ENCODE measurements at regions not wholly inside any gene's neighbourhood (a gene's known extent, or its start where the extent isn't known, plus 50 kb on each side); places are given as distances from the start of the nearest gene placed in this dataset.

DNA sequence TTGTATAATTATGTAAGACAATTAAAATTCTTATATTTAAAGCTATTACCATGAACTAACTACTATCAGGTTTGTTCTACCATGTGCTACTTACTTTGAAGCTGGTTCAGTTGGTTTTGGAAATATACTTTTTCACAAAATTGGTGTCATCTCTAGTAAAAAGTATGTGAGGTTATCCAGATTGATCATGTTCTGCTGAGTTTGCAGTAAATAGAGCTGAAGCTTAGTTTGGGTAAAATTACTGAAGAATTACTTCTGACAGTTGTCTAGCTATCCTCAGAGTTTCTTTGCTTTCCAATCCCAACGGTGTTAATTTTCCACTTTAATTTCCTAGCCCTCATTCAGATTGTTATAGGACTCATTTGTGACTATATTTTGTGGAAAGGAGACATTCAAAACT, 184.2 kb downstream of the FAT4 start:
- TF ChIP-seq ZFX (IDR thresholded peaks at IDR 0.05; ENCODE audit: borderline replicate concordance): no peak
- no peak for TF ChIP-seq CTCF (IDR thresholded peaks at IDR 0.05)
- H3K27ac ChIP-seq: no peak overlapping the region

GRCh38 chr4:125501090-125501489, 186.3 kb downstream of the FAT4 start:
- no peak overlapping the region for H3K27ac ChIP-seq
- TF ChIP-seq CTCF (IDR thresholded peaks at IDR 0.05) (no peak), ZFX (IDR thresholded peaks at IDR 0.05; ENCODE audit: borderline replicate concordance) (no peak)

DNA sequence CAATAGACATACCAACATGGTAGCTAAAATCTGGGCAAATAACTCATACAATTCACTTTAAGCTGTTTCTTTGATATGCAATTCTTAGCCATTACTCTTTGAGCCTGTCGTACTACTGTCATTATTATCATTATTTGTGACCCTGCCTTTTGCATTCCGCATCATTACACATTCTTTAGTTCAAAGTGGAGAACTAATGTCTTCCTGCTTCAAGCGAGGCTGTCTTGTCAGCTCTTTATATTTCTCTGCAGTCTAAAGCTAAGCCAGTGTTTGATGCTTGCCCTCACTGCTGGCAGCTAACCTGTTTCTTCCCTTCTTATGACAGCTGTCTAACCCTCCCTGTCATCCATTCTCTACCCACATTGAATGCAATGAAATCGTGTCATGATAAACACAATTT, 186.8 kb downstream of the FAT4 start:
- no peak overlapping the region for H3K27ac ChIP-seq
- TF ChIP-seq ZFX (IDR thresholded peaks at IDR 0.05; ENCODE audit: borderline replicate concordance): no peak
- TF ChIP-seq CTCF (IDR thresholded peaks at IDR 0.05): no peak

DNA sequence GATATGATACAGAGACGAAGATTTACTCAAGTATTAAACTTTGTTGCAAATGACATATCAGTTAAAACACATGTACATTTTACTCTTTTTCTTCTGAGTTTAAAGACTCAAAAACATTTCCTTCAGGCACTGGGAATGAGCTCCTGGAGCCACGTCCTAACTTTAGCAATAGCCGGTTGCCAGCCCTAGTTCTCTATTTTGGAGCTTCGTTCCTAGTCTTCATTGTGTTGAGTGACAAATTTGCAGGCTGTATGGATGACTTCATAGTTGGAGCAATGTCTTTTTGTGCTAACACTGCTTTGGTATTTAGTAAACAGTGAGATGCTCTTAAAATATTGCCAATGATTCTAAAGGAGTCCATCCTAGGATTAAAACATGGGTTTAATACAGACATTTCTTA, 190.9 kb downstream of the FAT4 start:
- no peak for TF ChIP-seq ZFX (IDR thresholded peaks at IDR 0.05; ENCODE audit: borderline replicate concordance)
- TF ChIP-seq CTCF (IDR thresholded peaks at IDR 0.05): no peak
- H3K27ac ChIP-seq: no peak overlapping the region

GRCh38 chr4:125507141-125507540, 192.4 kb downstream of the FAT4 start:
- H3K27ac ChIP-seq: no peak overlapping the region
- TF ChIP-seq ZFX (IDR thresholded peaks at IDR 0.05; ENCODE audit: borderline replicate concordance) (no peak), CTCF (IDR thresholded peaks at IDR 0.05) (no peak)

DNA sequence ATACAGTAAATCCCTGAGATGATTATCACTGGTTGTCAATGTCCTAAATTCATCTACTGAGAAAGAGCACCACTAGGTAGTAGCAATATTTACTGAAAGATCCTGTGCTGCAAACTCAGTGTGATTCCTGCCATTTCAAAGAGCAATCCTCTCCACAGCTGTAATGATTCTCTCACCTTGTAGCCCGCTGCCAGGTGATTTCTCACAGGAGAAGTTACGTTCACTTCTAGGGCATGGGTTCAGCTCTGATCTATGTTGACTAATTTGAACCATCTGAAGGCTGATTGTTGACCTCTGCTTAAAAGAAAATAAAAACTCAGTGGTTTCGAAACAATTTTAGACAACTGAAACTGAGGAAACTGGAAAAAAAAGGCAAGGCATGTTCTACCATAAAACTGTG, 197.0 kb downstream of the FAT4 start:
- TF ChIP-seq CTCF (IDR thresholded peaks at IDR 0.05): no peak
- TF ChIP-seq ZFX (IDR thresholded peaks at IDR 0.05; ENCODE audit: borderline replicate concordance): no peak
- H3K27ac ChIP-seq: no peak overlapping the region

GRCh38 chr4:125515016-125515415, 200.3 kb downstream of the FAT4 start:
- H3K27ac ChIP-seq: no peak overlapping the region
- TF ChIP-seq ZFX (IDR thresholded peaks at IDR 0.05; ENCODE audit: borderline replicate concordance) (no peak), CTCF (IDR thresholded peaks at IDR 0.05) (no peak)

All from 22Rv1 (cell line).